Activated gamma-delta T cell treated with anti-CD3 and anti-CD28 coated beads, Interleukin-2, amount 50 U/mL, for 16 hours (primary cell): ENCODE measurements at regions not wholly inside any gene's neighbourhood (a gene's known extent, or its start where the extent isn't known, plus 50 kb on each side); places are given as distances from the start of the nearest gene placed in this dataset.

Experiments used
- DNase-seq: peaks from one replicate; pipeline ENCODE4 v3.0.0-alpha.2; 2020; ENCODE audit warnings: low read depth

GRCh38 chr6:12586721-12587480 lies 129.7 kb upstream of the PHACTR1 start:
- DNase-seq, result no peak

- no peak for DNase-seq
Measured at GRCh38 chr6:12590901-12591300, 125.7 kb upstream of the PHACTR1 start.

GRCh38 chr6:12592634-12593033 lies 123.9 kb upstream of the PHACTR1 start:
- DNase-seq, result no peak

GRCh38 chr6:12593771-12594529 lies 122.6 kb upstream of the PHACTR1 start:
- DNase-seq, result no peak

- no peak for DNase-seq
Measured at GRCh38 chr6:12594530-12594893, 122.1 kb upstream of the PHACTR1 start.

GRCh38 chr6:12595161-12595811 lies 121.3 kb upstream of the PHACTR1 start:
- no peak for DNase-seq

GRCh38 chr6:12596731-12597130 lies 119.8 kb upstream of the PHACTR1 start:
- no peak for DNase-seq

- DNase-seq, result no peak
Measured at GRCh38 chr6:12598919-12599318, 117.6 kb upstream of the PHACTR1 start.

- DNase-seq, result no peak
Measured at GRCh38 chr6:12601881-12602280, 114.7 kb upstream of the PHACTR1 start.

- DNase-seq, result no peak
Measured at GRCh38 chr6:12602342-12602741, 114.2 kb upstream of the PHACTR1 start.

- DNase-seq, result no peak
Measured at GRCh38 chr6:12602951-12603672, 113.5 kb upstream of the PHACTR1 start.

GRCh38 chr6:12603673-12604049 lies 112.9 kb upstream of the PHACTR1 start:
- DNase-seq, result no peak

GRCh38 chr6:12605888-12606345 lies 110.7 kb upstream of the PHACTR1 start:
- DNase-seq, result no peak

GRCh38 chr6:12606616-12607015 lies 110.0 kb upstream of the PHACTR1 start:
- no peak for DNase-seq

GRCh38 chr6:12608016-12608860 lies 108.3 kb upstream of the PHACTR1 start:
- DNase-seq, result no peak

GRCh38 chr6:12608874-12609273 lies 107.7 kb upstream of the PHACTR1 start:
- no peak for DNase-seq

GRCh38 chr6:12609751-12610150 lies 106.8 kb upstream of the PHACTR1 start:
- no peak for DNase-seq

- no peak for DNase-seq
Measured at GRCh38 chr6:12610862-12611261, 105.7 kb upstream of the PHACTR1 start.

GRCh38 chr6:12613811-12614210 lies 102.8 kb upstream of the PHACTR1 start:
- no peak for DNase-seq

GRCh38 chr6:12614456-12614855 lies 102.1 kb upstream of the PHACTR1 start:
- DNase-seq, result no peak

- no peak for DNase-seq
Measured at GRCh38 chr6:12618296-12618695, 98.3 kb upstream of the PHACTR1 start.
